Cardiac muscle cell (in vitro differentiated cells and primary cell): ENCODE measurements at regions not wholly inside any gene's neighbourhood (a gene's known extent, or its start where the extent isn't known, plus 50 kb on each side); places are given as distances from the start of the nearest gene placed in this dataset.

Source experiments
- DNase-seq, 2 donors: peaks; one replicate each; pipeline versions ENCODE4 v3.0.0 to v3.0.0-alpha.2; 2010 to 2017; ENCODE audit warnings: low read depth in 1 of 2, low spot score in 1 of 2
- H3K27ac ChIP-seq: fragments of 200-600 bp; sonication (generic); 2 replicates; pipeline ENCODE4 v1.5.1; 2016
- H3K27me3 ChIP-seq: fragments of 200-600 bp; sonication (generic); 2 replicates; pipeline ENCODE4 v1.6.0; 2016; ENCODE audit warnings: control low read depth
- H3K36me3 ChIP-seq: fragments of 200-600 bp; sonication (generic); 2 replicates; pipeline ENCODE4 v1.5.1; 2016; ENCODE audit warnings: control low read depth
- H3K4me1 ChIP-seq: fragments of 200-600 bp; sonication (generic); 2 replicates; pipeline ENCODE4 v1.8.1; 2017; ENCODE audit warnings: low read depth, mild to moderate bottlenecking, mixed run types
- H3K4me3 ChIP-seq: fragments of 200-600 bp; sonication (generic); 2 replicates; pipeline ENCODE4 v1.5.1; 2016; ENCODE audit warnings: mild to moderate bottlenecking
- H3K9me3 ChIP-seq: fragments of 200-600 bp; sonication (generic); 2 replicates; pipeline ENCODE4 v1.5.1; 2017; ENCODE audit warnings: low read depth, mild to moderate bottlenecking, control low read depth
- CTCF ChIP-seq: IDR thresholded peaks from 2 replicates; pipeline ENCODE4 v1.5.1; 2012; ENCODE audit warnings: low read depth, mild to moderate bottlenecking, low read length

GRCh38 chr4:14700083-14700482 lies 302.2 kb upstream of the CPEB2 start:
- TF ChIP-seq CTCF, result no peak
- no peak overlapping the region for H3K27ac ChIP-seq

DNA sequence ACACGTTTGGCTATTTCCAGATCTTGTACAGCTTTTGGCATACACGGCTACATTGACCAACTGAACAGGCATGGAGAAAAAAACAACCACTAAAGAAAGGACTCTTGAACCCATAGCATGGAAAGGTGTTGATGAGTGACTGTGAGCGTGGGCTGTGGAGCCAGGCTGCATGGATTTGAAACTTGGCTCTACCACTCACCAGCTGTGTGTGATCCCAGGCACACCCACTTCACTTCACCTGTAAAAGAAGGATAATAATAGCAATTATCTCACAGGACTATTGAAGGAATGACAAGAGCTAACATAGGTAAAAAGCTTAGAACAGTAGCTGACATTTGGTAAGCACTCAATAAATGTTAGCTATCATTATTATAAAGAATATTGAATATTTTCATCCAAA lies 301.7 kb upstream of the CPEB2 start:
- no peaks in the 10 kb centered on the region for H3K27me3 ChIP-seq
- DNase-seq, result no peak
- TF ChIP-seq CTCF, result no peak
- H3K4me3 ChIP-seq, result no peak overlapping the region
- H3K9me3 ChIP-seq, result no peaks in the 10 kb centered on the region
- no peak overlapping the region for H3K27ac ChIP-seq
- no peaks in the 10 kb centered on the region for H3K36me3 ChIP-seq
- peaks cover 9% of the 10 kb centered on the region for H3K4me1 ChIP-seq

More at GRCh38 chr4:14700083-14700482, 302.2 kb upstream of the CPEB2 start:
- no peak overlapping the region for H3K4me3 ChIP-seq
- DNase-seq, result no peak
- H3K27me3 ChIP-seq, result no peaks in the 10 kb centered on the region
- no peaks in the 10 kb centered on the region for H3K9me3 ChIP-seq
- no peaks in the 10 kb centered on the region for H3K36me3 ChIP-seq
- peaks cover 9% of the 10 kb centered on the region for H3K4me1 ChIP-seq

DNA sequence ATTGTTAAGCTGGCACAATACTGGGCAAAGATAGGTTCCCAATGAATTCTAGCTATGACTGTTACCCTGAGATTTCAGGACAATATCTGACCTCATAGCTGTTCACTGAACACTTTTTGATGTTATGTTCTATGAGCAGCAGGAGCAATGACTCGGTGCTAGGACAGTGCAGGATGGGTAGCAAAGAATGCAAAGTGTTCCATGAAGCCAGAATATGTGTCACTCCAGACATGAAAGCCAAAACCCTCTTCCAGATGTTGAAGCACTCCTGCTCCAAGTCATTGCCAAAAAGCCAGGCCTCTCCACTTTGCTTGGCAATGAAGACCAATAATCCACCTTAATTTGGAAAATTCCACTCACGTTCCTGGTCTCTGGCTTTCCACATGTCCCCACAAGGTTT lies 300.9 kb upstream of the CPEB2 start:
- TF ChIP-seq CTCF, result no peak
- no peaks in the 10 kb centered on the region for H3K9me3 ChIP-seq
- peaks cover 9% of the 10 kb centered on the region for H3K4me1 ChIP-seq
- no peaks in the 10 kb centered on the region for H3K27me3 ChIP-seq
- no peak overlapping the region for H3K4me3 ChIP-seq
- DNase-seq, result no peak
- no peak overlapping the region for H3K27ac ChIP-seq
- H3K36me3 ChIP-seq, result no peaks in the 10 kb centered on the region

- Histone ChIP-seq H3K36me3 (no peaks in the 10 kb centered on the region), H3K4me1 (peaks cover 9% of the 10 kb centered on the region)
- DNase-seq, result no peak
These were observed 300.4 kb upstream of the CPEB2 start for GRCh38 chr4:14701896-14702295.

GRCh38 chr4:14708574-14708973 lies 293.7 kb upstream of the CPEB2 start:
- peak overlapping the region; percentile 88 for H3K27ac ChIP-seq
- no peak for DNase-seq
- H3K27me3 ChIP-seq, result no peaks in the 10 kb centered on the region
- H3K9me3 ChIP-seq, result no peaks in the 10 kb centered on the region
- peaks cover 38% of the 10 kb centered on the region for H3K4me1 ChIP-seq
- H3K36me3 ChIP-seq, result no peaks in the 10 kb centered on the region
- H3K4me3 ChIP-seq, result no peak overlapping the region
- TF ChIP-seq CTCF, result no peak

More at GRCh38 chr4:14701896-14702295, 300.4 kb upstream of the CPEB2 start:
- H3K27me3 ChIP-seq, result no peaks in the 10 kb centered on the region
- no peaks in the 10 kb centered on the region for H3K9me3 ChIP-seq
- no peak for TF ChIP-seq CTCF
- no peak overlapping the region for H3K4me3 ChIP-seq
- H3K27ac ChIP-seq, result no peak overlapping the region

- no peak overlapping the region for H3K4me3 ChIP-seq
- no peaks in the 10 kb centered on the region for H3K27me3 ChIP-seq
- H3K9me3 ChIP-seq, result no peaks in the 10 kb centered on the region
- no peak for DNase-seq
- no peaks in the 10 kb centered on the region for H3K36me3 ChIP-seq
- H3K27ac ChIP-seq, result peak overlapping the region; percentile 88
- peaks cover 38% of the 10 kb centered on the region for H3K4me1 ChIP-seq
- TF ChIP-seq CTCF, result no peak
These were observed 291.0 kb upstream of the CPEB2 start for GRCh38 chr4:14711259-14711658.
